ENCODE measurements at regions not wholly inside any gene's neighbourhood (a gene's known extent, or its start where the extent isn't known, plus 50 kb on each side); places are given as distances from the start of the nearest gene placed in this dataset.

DNA sequence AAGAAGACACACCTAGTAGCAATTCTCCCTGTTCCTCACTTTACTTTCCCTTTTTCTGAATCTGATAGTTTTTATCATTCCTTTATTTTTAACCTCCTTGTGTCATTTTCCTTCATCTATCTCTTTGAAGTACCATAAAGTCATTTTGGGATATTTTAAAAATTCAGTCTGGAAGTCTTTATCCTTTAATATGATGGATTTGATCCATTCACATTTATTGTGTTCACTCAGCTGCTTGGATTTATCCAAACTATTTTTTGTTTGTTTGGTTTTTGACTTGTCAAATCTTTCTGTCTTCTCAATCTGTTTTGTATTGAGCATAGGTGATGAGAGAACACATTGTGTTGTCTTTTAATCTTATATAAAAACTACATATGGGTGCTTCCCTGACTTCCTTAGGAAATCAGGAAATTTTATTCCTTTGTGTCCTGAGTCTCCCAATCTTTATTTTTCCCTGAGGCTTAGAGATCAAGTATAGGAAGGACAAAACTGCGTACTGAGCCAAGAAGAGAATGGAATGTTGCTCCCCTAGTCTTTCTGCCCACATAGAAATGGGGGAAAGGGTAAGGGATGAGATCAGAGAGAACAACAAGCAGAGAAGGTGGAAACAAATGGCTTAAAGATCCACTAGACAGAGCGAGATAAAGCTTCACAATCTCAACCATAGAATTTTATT lies 132.7 kb upstream of the HABP2 start:
- no peak for DNase-seq (ENCODE audit: low spot score)

DNA sequence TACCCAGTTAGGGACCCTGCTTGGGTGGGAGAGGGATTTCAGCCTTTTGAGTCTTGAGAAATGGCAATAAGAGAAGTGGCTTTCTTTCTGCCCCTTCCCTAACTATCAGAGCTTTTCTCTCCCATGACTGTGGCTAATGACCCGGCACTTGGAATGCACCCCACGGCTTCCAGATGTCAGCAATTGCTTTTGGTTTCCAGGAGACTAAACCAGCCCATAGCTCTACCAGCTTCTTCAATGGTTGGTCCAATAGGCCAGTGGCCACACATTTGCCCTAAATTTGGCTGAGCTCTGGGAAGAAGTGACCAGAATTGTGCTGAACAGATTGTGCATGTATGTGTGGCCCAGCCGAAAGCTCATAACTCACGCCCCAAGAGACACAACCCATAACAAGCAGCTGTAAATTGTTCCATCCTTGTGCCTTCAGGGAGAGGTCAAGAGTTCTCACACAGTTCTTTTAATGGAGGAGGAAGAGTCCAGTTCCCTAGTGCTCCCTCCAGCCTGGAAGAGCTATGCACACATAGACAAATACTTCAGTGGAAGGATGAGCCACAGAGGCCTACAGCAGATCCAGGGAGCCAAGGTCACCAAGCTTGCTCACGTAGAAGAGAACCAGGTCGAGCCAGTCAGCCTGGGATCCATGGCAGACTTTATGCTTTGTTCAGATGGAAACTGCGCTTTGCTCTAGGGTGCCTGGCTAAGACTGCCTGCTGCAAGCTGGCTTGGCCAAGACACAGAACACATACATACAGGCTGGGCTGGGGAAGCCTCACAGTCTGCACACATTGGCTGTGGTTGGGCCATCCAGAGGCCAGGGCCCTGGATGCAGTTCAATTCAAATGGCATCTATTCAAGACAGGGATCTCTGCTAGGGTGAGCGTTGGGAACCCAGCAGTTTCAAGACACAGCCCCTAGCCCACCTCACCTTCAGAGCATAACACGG lies 131.8 kb upstream of the HABP2 start:
- no peak for DNase-seq (ENCODE audit: low spot score)

DNA sequence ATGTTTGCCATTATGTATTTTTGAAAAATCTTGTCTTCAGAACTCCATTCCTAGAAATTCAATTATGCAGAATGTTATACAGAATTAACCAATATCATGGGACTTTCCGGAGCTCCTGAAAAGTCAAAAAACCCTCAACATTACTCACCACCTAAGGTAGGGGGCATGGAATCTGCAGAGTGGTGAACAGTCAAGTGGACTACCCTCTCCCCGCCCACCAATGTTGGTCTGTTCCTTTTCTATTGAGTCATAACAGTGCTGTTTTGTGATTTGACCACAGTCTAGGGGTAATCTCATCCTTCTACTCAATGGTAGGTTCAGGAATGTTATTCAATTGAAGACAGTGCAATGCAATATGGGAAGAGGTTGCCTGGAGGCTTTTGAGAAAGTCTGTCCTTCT lies 130.5 kb upstream of the HABP2 start:
- DNase-seq (ENCODE audit: low spot score): peak; percentile 24

DNA sequence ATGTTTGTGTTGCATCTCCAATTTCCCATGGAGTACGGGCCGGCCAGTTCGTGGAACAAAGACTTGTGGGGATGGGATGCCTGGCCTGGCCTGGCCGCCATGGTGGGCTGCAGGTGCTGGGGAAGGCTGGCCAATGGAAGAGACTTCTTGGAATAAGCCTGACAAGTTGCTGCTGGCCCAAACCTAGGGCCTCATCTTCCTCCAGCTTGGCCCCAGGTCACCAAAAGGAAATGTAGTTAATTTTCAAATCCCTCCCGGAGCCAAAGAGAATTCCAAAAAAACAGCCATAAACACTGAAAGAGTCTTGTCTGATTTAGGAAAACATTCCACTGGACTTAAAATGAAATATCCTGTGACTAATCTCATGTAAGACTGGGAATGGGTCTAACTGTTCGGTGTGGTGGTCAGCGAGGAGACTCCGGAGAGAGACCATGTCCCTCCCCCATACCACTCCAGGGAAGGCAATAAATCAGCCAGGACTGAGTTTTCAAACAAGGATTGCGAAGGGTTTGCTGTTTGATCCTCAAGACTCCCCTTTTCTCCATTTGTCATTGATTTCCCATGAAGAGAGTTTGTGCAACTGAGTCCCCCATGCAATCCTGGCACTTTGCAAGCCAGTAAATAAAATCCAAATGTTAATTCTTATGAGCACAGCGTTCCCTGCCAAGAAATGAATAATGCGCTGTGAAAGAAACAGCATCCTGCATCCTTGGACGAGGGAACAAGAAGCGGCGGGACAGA lies 128.7 kb upstream of the HABP2 start:
- DNase-seq (ENCODE audit: low spot score): no peak

DNA sequence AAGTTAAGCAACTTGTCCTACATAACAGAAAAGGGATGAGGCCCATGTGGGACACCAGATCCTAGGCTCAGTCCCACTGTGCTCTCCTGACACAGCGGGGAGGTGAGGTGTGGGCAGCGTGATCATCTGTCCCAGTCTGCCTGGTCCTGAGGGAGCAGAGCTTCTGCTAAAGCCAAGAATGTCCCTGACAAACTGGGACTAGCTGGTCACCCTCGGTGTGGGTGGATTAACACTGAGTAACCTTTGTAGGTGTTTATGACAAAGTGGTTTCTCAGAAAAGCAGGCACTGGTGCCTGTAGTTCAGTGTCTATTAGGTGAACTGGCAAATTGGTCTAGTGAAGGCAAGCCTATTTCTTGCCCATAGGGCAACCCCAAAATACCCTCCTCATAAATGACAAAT lies 127.8 kb upstream of the HABP2 start:
- no peak for DNase-seq (ENCODE audit: low spot score)

DNA sequence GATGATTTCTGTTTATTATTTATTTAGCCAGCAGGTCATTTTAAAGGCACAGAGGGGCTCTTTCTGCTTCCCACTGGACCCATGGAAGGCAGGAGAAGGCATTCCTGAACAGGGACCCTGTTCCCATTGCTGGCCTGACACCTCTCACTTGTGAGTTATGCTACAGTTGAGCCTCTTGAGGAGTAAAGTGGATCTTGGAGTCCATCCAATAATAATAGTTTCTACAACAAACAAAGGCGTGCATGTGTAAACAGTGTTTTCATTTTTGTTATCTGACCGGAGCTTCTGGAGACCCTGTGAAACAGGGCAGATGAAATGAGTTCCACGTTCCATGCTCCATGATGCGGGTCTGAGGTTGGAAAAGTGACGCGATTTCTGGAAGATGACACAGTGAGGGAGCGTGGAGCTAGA lies 127.3 kb upstream of the HABP2 start:
- no peak for DNase-seq (ENCODE audit: low spot score)

DNA sequence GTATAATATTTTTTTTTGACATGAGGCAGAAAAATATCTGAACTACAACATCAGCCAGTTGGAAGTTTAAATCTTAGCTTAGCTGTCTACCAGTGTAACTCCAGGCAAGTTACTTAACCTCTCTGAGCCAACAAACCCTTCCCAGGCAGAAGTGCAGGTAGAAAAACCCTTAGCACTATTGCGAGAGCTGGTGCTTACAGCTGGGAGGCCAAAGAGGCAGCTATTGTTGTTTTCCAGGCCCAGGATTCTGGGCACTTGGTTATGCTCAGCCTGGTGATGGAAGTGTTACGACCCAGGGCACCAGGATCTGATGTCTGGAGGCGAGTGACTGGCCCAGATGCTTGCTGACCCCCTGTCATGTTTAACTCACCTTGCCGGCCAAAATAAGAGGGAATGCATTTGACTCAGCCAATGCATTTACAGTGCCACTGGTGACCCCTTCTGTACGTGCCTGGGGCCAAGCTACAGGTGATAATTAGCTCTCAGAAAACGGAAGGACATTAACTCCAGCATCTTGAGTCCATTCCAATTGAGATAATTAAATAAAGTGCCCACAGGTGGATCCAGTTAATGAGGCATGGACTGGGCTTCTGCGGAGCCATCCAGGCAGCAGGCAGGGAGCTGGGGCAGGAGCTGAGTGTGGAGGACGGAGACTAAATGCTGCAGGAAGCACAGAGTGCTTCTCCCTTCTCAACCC lies 126.5 kb upstream of the HABP2 start:
- DNase-seq (ENCODE audit: low spot score): no peak

DNA sequence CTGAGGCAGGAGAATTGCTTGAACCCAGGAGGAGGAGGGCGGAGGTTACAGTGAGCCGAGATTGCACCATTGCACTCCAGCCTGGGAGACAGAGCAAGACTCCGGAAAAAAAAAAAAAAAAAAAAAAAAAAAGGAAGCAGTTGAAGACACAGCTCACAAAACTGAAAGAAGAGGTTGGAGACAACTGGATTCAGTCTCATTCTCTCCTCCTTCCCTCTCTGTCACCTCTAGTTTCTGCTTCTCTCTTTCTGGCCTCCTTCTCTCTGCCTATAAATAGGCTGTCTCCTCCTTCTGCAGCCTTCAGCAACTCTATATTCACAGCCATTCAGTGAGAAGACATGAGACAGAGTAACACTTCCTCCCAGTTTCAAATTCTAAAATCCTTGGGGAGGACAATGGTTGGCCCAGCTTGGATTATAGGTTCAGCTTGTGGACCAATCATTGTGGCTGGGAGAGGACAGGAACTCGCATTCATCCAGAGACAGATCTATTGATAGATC lies 125.6 kb upstream of the HABP2 start:
- no peak for DNase-seq (ENCODE audit: low spot score)

DNA sequence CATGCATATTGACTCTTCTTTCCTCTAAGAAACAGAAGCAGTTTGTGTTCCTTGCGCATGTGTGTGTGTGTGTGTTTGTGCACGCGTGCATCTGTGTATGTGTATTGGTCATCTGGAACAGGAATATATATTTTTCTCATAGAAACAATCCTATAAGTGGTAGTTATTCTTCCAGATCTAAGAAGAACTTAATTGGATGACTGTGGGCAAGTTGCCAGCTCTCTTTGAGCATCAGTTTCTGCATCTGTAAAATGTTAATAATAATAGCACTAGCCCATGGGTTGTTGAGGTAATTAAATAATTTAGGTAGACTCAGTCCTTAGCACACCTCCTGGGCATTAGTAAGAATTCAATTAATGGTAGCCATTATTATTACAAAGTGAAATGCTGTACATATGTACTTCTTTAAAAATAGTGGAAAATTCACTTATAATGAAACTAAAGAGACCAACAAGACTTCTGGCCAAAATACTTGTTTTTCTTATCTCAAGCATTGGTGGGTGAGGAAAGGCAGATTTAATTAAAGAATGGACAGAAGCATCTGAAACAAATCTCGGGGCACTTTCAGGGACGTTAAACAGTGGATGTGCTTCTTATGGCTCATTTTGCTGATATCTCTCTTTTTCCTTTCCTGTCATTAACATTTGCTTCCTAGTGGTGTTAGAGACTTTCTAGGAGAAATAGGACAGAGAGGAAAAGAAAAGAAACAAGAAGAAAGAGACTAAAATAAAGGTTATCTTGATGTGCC lies 124.9 kb upstream of the HABP2 start:
- DNase-seq (ENCODE audit: low spot score): no peak

DNA sequence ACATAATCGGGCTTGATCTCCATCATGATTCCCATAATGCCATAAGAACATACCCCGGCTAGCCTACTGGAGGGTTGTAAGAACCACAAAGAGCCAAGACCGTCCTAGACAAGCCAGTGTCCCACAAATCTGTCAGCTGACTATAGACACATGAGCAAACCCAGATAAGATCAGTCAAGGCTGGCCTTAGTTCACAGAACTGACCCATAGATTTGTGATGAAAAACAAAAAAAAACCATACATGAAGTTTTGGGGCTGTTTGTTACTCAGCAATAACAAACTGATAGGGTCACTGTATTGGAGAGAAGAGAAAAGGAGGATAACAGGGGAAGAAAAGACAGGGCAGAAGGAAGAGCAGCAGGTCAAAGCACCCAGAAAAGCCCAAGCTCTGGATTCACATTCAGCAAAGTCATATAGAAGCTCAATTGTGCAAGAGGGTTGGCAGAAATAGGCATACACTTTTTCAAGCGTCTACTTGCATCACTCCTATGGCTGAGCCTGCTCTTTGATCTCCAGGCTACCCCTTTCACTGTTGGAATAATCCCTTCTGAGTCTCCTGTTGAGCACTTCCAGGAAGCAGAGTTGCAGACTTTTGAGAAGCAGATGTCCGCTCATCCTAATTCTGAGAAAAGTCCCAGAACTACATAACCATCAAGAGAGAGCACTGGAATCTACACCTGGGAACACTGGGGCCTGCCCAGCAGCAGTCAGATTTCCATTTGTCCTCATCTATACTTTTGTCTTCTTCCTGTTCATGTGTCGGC lies 122.0 kb upstream of the HABP2 start:
- no peak for DNase-seq (ENCODE audit: low spot score)

DNA sequence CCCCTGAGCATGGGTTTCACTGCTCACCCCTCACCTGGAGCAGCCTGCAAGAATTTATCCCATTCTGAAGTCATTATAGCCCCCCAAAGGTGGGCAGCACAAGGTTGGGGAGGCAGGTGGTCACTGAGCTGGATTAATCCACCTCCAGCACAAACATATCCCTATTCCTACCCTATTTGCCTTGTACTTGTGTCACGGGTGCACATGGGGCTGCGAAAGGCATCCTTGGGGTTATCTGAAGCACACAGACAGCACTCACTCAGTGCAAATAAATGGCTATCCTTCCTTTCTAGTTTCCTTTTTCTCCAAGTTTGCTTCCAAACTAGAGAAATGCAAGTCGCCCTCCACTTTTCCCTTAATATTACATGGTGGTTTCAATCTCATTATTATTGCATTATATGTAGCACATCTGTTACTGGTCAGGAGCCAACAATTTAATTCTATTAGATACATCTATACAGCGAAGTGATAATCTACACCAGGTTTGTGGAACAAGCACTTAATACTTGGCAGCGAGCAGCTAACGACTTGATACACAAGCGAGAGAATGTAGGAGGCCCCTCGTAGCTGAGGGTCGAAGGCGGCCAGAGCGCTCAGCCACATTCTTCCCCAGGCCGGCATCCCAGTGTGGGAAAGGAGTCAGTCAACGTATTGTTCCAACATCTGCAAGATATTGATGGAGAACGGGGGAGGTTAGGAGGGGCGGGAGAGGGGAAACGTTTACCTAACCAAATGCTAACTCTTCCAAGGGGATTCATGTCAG lies 121.3 kb upstream of the HABP2 start:
- DNase-seq (ENCODE audit: low spot score): no peak

DNA sequence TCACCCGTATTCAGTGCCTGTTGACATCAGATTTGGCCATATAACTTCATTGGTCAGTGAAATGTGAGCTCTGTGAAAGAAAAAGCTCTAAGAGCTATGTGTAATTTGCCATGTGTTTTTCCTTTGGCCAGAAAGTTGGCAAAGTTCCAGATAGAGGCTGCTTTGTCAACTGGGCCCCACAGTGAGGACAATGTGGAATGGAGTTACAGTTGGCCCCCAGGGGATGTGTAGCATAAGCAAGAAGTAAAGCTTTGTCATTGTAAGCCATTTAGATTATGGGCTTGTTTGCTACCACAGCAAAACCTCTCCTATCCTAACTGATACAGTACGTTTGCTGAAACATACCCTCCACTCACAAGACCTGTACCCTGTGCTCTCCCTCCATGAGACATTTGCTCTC lies 119.1 kb upstream of the HABP2 start:
- no peak for DNase-seq (ENCODE audit: low spot score)

DNA sequence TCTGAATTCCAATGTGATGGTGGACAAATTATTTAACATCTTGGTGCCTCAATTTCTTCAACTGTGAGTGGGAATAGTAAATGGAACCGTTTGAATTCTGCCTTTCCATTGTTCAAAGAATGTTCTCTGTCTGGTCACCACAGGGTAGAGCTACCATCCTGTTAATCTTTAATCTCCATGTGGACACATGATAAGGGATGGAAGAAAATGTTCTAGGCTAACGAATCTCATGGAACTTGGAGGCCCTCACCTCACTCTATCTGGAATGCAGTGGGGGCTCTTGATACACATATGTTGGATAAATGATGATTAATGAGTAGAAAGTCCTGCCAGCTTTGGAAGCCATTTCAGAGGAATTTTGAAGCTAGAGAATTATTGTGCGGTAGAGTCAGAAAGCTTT lies 118.5 kb upstream of the HABP2 start:
- no peak for DNase-seq (ENCODE audit: low spot score)

DNA sequence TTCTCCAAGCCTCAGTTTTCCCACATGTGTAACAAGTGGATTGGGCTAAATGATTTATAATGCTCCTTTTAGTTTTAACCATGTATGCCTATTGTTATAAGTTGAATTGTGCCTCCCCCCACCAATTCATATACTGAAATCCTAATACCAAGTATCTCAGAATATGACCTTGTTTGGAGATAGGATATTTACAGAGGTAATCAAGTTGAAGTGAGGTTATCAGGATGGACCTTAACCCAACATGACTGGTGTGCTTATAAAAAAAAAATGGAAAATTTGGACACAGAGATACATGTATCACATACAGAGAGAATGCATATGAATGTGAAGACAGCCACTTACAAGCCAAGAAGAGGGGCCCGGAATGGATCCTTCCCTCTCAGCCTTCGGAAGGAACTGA lies 117.9 kb upstream of the HABP2 start:
- no peak for DNase-seq (ENCODE audit: low spot score)

DNA sequence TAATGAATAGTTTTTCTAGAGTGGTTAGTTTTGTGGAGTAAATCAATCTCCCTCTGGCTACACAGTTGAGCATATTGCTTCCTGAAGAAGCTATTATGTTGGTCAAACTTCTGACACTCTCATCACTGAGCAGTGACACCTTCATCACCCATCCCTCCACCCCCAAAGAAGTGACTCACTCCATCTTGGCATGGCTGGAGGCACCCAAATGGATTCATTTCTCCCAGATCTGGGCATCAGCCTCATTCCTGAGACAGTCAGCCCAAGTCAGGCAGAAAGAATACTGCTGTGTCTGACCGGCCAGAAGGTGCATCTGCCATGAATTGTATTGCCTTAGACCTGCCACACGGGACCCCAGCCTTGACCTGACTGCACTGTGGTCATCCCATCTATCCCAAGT lies 117.0 kb upstream of the HABP2 start:
- DNase-seq (ENCODE audit: low spot score): no peak

DNA sequence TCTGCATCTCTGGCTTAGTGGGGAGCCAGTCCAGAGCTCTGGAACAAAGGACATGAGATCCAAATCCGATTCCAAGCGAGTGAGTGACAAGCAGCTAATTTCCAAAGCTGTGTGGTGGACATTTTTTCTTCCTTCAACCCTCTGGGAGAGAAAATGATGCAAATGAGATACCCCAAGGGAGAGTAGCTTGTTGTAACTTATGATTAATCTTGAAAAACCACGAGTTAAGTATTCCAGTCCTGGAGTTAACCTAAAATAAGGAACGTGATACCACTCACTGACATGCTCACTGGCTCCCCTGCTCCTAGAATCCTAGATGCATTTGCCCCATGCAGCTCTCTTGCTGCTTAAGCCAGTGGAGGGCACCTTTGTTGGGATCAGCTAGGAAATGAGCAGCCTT lies 116.0 kb upstream of the HABP2 start:
- no peak for DNase-seq (ENCODE audit: low spot score)

DNA sequence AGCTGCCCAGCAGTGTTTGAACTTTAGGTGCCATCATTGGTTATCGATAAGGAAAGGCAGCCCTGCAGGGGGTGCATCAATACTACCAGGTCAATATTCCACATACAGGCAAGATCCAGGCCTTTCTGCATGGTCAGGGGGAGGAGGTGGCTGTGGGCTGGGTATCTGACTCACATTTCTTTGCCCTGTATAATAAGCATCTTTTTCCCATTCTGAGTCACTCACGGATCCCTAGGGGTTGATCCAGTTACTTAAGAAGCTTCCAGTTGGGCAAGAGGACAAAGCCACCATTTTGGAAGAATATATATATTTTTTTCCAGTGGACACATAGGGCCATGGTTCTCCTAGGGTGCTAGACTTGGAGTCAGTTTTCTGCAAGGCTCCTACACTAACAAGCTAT lies 114.2 kb upstream of the HABP2 start:
- DNase-seq (ENCODE audit: low spot score): peak; percentile 73

DNA sequence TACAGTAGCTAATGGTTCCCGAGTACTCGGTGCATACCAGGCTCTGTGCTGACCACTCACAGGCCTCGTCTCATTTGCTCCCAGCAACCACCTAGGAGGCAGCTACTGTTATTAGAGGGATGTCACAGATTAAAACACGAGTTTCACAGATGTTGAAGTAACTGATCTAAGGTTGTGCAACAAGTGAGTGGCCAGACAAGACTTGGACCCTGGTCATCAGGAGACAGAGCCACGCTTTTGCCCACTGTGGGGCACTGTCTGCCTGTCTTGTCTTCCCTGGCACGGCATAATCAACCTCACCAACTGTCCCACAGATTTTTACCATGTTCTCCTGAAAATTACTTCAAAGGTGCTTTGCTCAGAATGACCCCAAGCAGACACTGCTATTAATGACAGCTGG lies 111.6 kb upstream of the HABP2 start:
- DNase-seq (ENCODE audit: low spot score): no peak

DNA sequence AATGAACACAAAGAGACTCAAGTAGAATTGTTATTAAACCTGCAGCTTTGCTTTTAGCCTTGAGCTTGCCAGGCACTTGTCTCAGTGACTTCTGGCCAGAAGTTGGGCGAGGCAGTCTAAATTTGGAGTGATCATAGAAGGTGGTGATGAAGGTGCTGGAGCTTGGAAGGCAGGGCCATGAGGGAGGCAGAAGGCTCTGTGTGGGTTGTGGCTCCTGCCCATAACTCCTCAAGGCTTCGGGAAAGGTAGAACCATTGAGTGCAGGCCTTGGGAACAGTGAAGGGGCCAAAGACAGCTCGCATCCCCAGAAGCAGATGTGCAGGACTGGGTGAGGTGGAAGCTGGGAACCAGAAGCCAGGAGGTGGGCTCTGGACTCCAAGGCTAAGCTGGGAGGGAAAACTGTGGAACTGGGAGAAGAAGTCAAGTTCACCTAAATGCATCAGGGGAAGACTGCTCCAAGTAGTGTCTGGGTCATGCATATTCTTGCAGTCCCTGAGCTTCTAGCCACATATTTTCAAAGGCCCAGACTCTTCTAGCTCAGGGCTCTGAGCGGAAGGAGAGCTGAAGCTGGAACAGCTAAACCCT lies 111.1 kb upstream of the HABP2 start:
- no peak for DNase-seq (ENCODE audit: low spot score)
